Sigmoid colon (tissue), 6 donors: ENCODE measurements at regions not wholly inside any gene's neighbourhood (a gene's known extent, or its start where the extent isn't known, plus 50 kb on each side); places are given as distances from the start of the nearest gene placed in this dataset.

ENCODE experiments used
- DNase-seq: peaks from one replicate; pipeline ENCODE4 v3.0.0-alpha.2; 2019
- H3K27ac ChIP-seq, 4 donors: fragments of 200-600 bp; sonication (generic); one replicate each; pipeline ENCODE4 v1.5.1; 2016 to 2019; ENCODE audit warnings: mild to moderate bottlenecking in 1 of 4
- H3K27me3 ChIP-seq, 3 donors: fragments of 200-600 bp; sonication (generic); one replicate each; pipeline ENCODE4 v1.5.1; 2019; ENCODE audit warnings: mild to moderate bottlenecking in 1 of 3
- H3K36me3 ChIP-seq, 4 donors: fragments of 200-600 bp; sonication (generic); one replicate each; pipeline ENCODE4 v1.5.1; 2016 to 2019
- H3K4me1 ChIP-seq, 4 donors: fragments of 200-600 bp; sonication (generic); one replicate each; pipeline ENCODE4 v1.5.1; 2017 to 2019
- H3K4me3 ChIP-seq, 4 donors: fragments of 200-600 bp; sonication (generic); one replicate each; pipeline ENCODE4 v1.5.1; 2017 to 2019; ENCODE audit warnings: mild to moderate bottlenecking in 2 of 4, moderate library complexity in 1 of 4
- H3K9me3 ChIP-seq, 4 donors: fragments of 200-600 bp in 3 of 4; sonication (generic) in 3 of 4; one replicate each; pipeline versions ENCODE4 v1.5.1 to v1.6.1; 2013 to 2019
- EP300 ChIP-seq, 4 donors: sonication (generic); formaldehyde crosslinking; IDR thresholded peaks; one replicate each; pipeline ENCODE4 v1.6.1; 2017; ENCODE audit warnings: antibody characterized with exemption in 4 of 4
- POLR2A ChIP-seq, 2 donors: fragments of 450-650 bp; IDR thresholded peaks; one replicate each; pipeline ENCODE4 v1.6.1; 2016; ENCODE audit warnings: antibody characterized with exemption in 2 of 2, mild to moderate bottlenecking in 2 of 2, moderate library complexity in 2 of 2
- POLR2AphosphoS5 ChIP-seq, 4 donors: sonication (generic); formaldehyde crosslinking; IDR thresholded peaks; one replicate each; pipeline ENCODE4 v1.6.1; 2017; ENCODE audit warnings: antibody characterized with exemption in 4 of 4
- whole genome bisulfite sequencing, 2 donors: extraction: QIAGEN DNeasy Blood & Tissue Kit; methylation state at CpG; one replicate each; pipeline ENCODE4 v1.1.7; 2013; 5-methylcytosine and 5-hydroxymethylcytosine counted together
- intact Hi-C: fragments of 100-400 bp; cut with DNase I; formaldehyde crosslinking; loops from one replicate; pipeline ENCODE4 v1.15.1; 2023
- TF ChIP-seq, protein P1 (sequence below), 4 experiments: fragments of 450-650 bp in 3 of 4; fragments of 200-600 bp in 1 of 4; IDR thresholded peaks; one replicate each; pipeline ENCODE4 v1.5.1; 2016 to 2019; ENCODE audit warnings: antibody characterized with exemption in 4 of 4, mild to moderate bottlenecking in 3 of 4, moderate library complexity in 2 of 4
- donor health status: healthy with polysubstance abuse.
- donor health status: healthy.

DNA sequence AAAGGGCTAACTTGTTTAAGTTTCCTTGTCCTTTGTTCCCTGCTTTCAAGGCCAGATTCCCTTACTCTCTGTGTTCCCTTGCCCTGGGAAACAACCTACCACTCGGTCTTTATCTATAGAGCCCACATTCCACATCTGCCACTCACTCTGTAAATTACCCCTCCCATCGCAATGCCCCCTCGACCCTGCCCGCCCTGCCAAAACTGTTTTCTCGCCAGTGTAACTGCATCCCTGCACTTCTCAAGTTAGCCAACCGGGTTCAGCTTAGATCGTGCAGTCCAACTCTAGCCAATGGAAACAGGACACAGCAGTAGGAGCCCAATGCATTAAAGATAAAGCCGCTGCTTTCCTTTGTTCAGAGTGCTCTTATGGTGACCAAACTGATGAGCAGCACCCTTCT lies 263.6 kb downstream of the TBL1XR1 start:
- DNase-seq, result no peak
- Histone ChIP-seq H3K36me3 (no peaks in the 10 kb centered on the region), H3K4me1 (peaks cover 0 to 9% (median 2%) of the 10 kb centered on the region in 4 donors), H3K4me3 (no peak overlapping the region), H3K9me3 (no peaks in the 10 kb centered on the region), H3K27me3 (no peaks in the 10 kb centered on the region), H3K27ac (no peak overlapping the region)
- 61 to 75% methylated on average over 8 of the region's 8 CpGs for WGBS, 2 donors
- TF ChIP-seq EP300 (IDR thresholded peaks at IDR 0.05), result no peak
- TF ChIP-seq, protein P1, sequence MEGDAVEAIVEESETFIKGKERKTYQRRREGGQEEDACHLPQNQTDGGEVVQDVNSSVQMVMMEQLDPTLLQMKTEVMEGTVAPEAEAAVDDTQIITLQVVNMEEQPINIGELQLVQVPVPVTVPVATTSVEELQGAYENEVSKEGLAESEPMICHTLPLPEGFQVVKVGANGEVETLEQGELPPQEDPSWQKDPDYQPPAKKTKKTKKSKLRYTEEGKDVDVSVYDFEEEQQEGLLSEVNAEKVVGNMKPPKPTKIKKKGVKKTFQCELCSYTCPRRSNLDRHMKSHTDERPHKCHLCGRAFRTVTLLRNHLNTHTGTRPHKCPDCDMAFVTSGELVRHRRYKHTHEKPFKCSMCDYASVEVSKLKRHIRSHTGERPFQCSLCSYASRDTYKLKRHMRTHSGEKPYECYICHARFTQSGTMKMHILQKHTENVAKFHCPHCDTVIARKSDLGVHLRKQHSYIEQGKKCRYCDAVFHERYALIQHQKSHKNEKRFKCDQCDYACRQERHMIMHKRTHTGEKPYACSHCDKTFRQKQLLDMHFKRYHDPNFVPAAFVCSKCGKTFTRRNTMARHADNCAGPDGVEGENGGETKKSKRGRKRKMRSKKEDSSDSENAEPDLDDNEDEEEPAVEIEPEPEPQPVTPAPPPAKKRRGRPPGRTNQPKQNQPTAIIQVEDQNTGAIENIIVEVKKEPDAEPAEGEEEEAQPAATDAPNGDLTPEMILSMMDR (IDR thresholded peaks at IDR 0.05), result no peak
- TF ChIP-seq POLR2AphosphoS5 (IDR thresholded peaks at IDR 0.05), result no peak
- TF ChIP-seq POLR2A (IDR thresholded peaks at IDR 0.05), result no peak
- intact Hi-C loops, result no loop called here

- TF ChIP-seq EP300 (IDR thresholded peaks at IDR 0.05) (no peak), POLR2A (IDR thresholded peaks at IDR 0.05) (no peak), POLR2AphosphoS5 (IDR thresholded peaks at IDR 0.05) (no peak)
- TF ChIP-seq, protein P1 (IDR thresholded peaks at IDR 0.05), result no peak
- no peaks in the 10 kb centered on the region for H3K27me3 ChIP-seq
- intact Hi-C loops, result no loop called here
Measured at GRCh38 chr3:176932433-176932832, 264.8 kb downstream of the TBL1XR1 start.

DNA sequence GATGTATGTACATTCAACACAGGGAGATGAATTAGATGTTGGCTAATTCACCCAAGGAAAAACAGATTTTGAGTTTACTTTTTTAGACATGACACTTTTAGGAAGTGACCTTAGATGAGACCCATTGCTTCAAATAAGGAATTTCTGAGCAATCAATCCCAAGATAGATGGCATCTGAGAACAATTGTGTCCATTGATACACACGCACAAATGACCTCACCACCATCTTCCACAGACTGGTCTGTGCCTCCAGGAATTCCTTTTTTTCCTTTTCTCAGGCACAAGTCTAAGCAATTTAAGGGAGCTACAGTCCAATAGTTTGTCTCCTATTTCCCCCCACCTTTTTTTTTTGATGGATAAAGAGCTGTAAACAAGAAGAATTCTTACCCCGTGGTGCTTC lies 265.3 kb downstream of the TBL1XR1 start:
- TF ChIP-seq, protein P1 (IDR thresholded peaks at IDR 0.05), result no peak
- TF ChIP-seq EP300 (IDR thresholded peaks at IDR 0.05) (no peak), POLR2AphosphoS5 (IDR thresholded peaks at IDR 0.05) (no peak), POLR2A (IDR thresholded peaks at IDR 0.05) (no peak)
- Histone ChIP-seq H3K9me3 (no peaks in the 10 kb centered on the region), H3K36me3 (no peaks in the 10 kb centered on the region), H3K27me3 (no peaks in the 10 kb centered on the region), H3K4me1 (no peaks in the 10 kb centered on the region), H3K4me3 (no peak overlapping the region), H3K27ac (no peak overlapping the region)
- intact Hi-C loops, result no loop called here
- WGBS, 2 donors, result 88 to 91% methylated on average over 2 of the region's 2 CpGs
- DNase-seq, result no peak

More at GRCh38 chr3:176932433-176932832, 264.8 kb downstream of the TBL1XR1 start:
- Histone ChIP-seq H3K36me3 (no peaks in the 10 kb centered on the region), H3K9me3 (no peaks in the 10 kb centered on the region), H3K27ac (no peak overlapping the region), H3K4me1 (no peaks in the 10 kb centered on the region), H3K4me3 (no peak overlapping the region)
- 90 to 92% methylated on average over 3 of the region's 3 CpGs for WGBS, 2 donors
- DNase-seq, result no peak

- Histone ChIP-seq H3K27me3 (no peaks in the 10 kb centered on the region), H3K4me1 (no peaks in the 10 kb centered on the region), H3K9me3 (no peaks in the 10 kb centered on the region), H3K4me3 (no peak overlapping the region), H3K27ac (no peak overlapping the region), H3K36me3 (no peaks in the 10 kb centered on the region)
- TF ChIP-seq, protein P1 (IDR thresholded peaks at IDR 0.05), result no peak
- TF ChIP-seq POLR2AphosphoS5 (IDR thresholded peaks at IDR 0.05) (no peak), POLR2A (IDR thresholded peaks at IDR 0.05) (no peak), EP300 (IDR thresholded peaks at IDR 0.05) (no peak)
- intact Hi-C loops, result no loop called here
- no peak for DNase-seq
Measured at GRCh38 chr3:176930942-176931341, 266.3 kb downstream of the TBL1XR1 start.

GRCh38 chr3:176928582-176928931 lies 268.7 kb downstream of the TBL1XR1 start:
- Histone ChIP-seq H3K4me1 (no peaks in the 10 kb centered on the region), H3K36me3 (no peaks in the 10 kb centered on the region), H3K9me3 (no peaks in the 10 kb centered on the region), H3K27me3 (no peaks in the 10 kb centered on the region), H3K4me3 (no peak overlapping the region), H3K27ac (no peak overlapping the region)
- intact Hi-C loops, result no loop called here
- no peak for TF ChIP-seq POLR2A (IDR thresholded peaks at IDR 0.05)
- TF ChIP-seq, protein P1 (IDR thresholded peaks at IDR 0.05), result no peak
- no peak for TF ChIP-seq POLR2AphosphoS5 (IDR thresholded peaks at IDR 0.05)
- TF ChIP-seq EP300 (IDR thresholded peaks at IDR 0.05), result no peak
- DNase-seq, result no peak
- 66 to 73% methylated on average over 1 of the region's 1 CpG for WGBS, 2 donors
